ENCODE measurements at regions not wholly inside any gene's neighbourhood (a gene's known extent, or its start where the extent isn't known, plus 50 kb on each side); places are given as distances from the start of the nearest gene placed in this dataset.

DNA sequence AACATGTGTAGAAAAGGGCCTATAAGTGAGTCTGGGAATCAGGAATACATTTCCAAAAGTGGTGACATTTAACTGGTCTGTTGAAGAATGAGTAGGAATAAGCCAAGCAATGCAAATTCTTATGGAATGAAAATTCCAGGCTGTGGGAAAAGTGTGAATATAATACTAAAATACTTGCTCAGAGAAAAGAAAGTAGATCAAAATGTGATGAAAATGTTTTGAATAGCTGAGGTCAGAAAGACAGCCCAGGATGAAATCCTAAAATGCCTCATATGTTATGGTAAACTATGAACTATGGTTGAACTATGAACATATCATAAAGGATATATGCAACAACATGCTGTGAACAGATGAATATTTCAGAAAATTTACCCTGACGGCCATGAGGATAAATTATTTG is 688.3 kb upstream of the FAT3 start:
- no peak for TF ChIP-seq FOXM1 (IDR thresholded peaks at IDR 0.05; ENCODE audit: borderline replicate concordance, low read depth)
- TF ChIP-seq TEAD4 (IDR thresholded peaks at IDR 0.05): no peak
- TF ChIP-seq, protein P1, sequence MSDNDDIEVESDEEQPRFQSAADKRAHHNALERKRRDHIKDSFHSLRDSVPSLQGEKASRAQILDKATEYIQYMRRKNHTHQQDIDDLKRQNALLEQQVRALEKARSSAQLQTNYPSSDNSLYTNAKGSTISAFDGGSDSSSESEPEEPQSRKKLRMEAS (IDR thresholded peaks at IDR 0.05): no peak
- no peak for TF ChIP-seq EGR1 (IDR thresholded peaks at IDR 0.05)
- no peak for TF ChIP-seq NFIC (IDR thresholded peaks at IDR 0.05)
- no peak for TF ChIP-seq CEBPB (IDR thresholded peaks at IDR 0.05)
- TF ChIP-seq TCF12 (IDR thresholded peaks at IDR 0.05; ENCODE audit: low read depth): no peak
- TF ChIP-seq TAF1 (IDR thresholded peaks at IDR 0.05; ENCODE audit: low read depth): no peak
- no peak for TF ChIP-seq REST (IDR thresholded peaks at IDR 0.05; ENCODE audit: low read depth)
- TF ChIP-seq EP300 (IDR thresholded peaks at IDR 0.05; ENCODE audit: borderline replicate concordance): no peak
- TF ChIP-seq RAD21 (IDR thresholded peaks at IDR 0.05; ENCODE audit: low read depth): no peak
- no peak for TF ChIP-seq USF1 (IDR thresholded peaks at IDR 0.05)
- TF ChIP-seq YY1 (IDR thresholded peaks at IDR 0.05; ENCODE audit: low read depth): no peak
- TF ChIP-seq ZBTB7A (IDR thresholded peaks at IDR 0.05; ENCODE audit: low read depth): no peak

Measured in Ishikawa (cell line).